Activated CD8-positive, alpha-beta memory T cell treated with anti-CD3 and anti-CD28 coated beads, Interleukin-2, amount 50 U/mL, for 24 hours (primary cell): ENCODE measurements at regions not wholly inside any gene's neighbourhood (a gene's known extent, or its start where the extent isn't known, plus 50 kb on each side); places are given as distances from the start of the nearest gene placed in this dataset.

Experiments
- DNase-seq: peaks from one replicate; pipeline ENCODE4 v3.0.0-alpha.2; 2020; ENCODE audit errors: extremely low read depth

GRCh38 chr1:173395762-173396161 is 81.4 kb upstream of the PRDX6 start:
- DNase-seq: no peak

GRCh38 chr1:173400387-173400995 is 76.6 kb upstream of the PRDX6 start:
- no peak for DNase-seq

- DNase-seq: no peak
These were observed 73.1 kb upstream of the PRDX6 start for GRCh38 chr1:173403996-173404395.

GRCh38 chr1:173405281-173405680 is 71.9 kb upstream of the PRDX6 start:
- no peak for DNase-seq

- no peak for DNase-seq
These were observed 71.3 kb upstream of the PRDX6 start for GRCh38 chr1:173405834-173406233.

GRCh38 chr1:173406783-173407230 is 70.3 kb upstream of the PRDX6 start:
- no peak for DNase-seq

- DNase-seq: no peak
These were observed 69.3 kb upstream of the PRDX6 start for GRCh38 chr1:173407846-173408245.

- no peak for DNase-seq
These were observed 68.2 kb upstream of the PRDX6 start for GRCh38 chr1:173408886-173409285.

GRCh38 chr1:173409613-173410012 is 67.5 kb upstream of the PRDX6 start:
- no peak for DNase-seq

GRCh38 chr1:173410133-173410793 is 66.9 kb upstream of the PRDX6 start:
- DNase-seq: no peak

- no peak for DNase-seq
These were observed 66.3 kb upstream of the PRDX6 start for GRCh38 chr1:173410794-173411236.

- no peak for DNase-seq
These were observed 65.0 kb upstream of the PRDX6 start for GRCh38 chr1:173411835-173412742.

GRCh38 chr1:173413271-173413707 is 63.8 kb upstream of the PRDX6 start:
- DNase-seq: no peak

GRCh38 chr1:173414136-173414535 is 63.0 kb upstream of the PRDX6 start:
- DNase-seq: no peak

- DNase-seq: no peak
These were observed 62.5 kb upstream of the PRDX6 start for GRCh38 chr1:173414539-173415226.

- no peak for DNase-seq
These were observed 61.6 kb upstream of the PRDX6 start for GRCh38 chr1:173415490-173415889.

- DNase-seq: no peak
These were observed 61.2 kb upstream of the PRDX6 start for GRCh38 chr1:173415905-173416450.

- DNase-seq: no peak
These were observed 59.6 kb upstream of the PRDX6 start for GRCh38 chr1:173417563-173417962.

- DNase-seq: no peak
These were observed 58.8 kb upstream of the PRDX6 start for GRCh38 chr1:173418107-173418985.

- no peak for DNase-seq
These were observed 56.8 kb upstream of the PRDX6 start for GRCh38 chr1:173420330-173420806.
